ENCODE measurements at regions not wholly inside any gene's neighbourhood (a gene's known extent, or its start where the extent isn't known, plus 50 kb on each side); places are given as distances from the start of the nearest gene placed in this dataset.
"Not testable (repeated sequence)": the region's sequence is repeated elsewhere in the genome, so short reads cannot be mapped to it uniquely, and the experiment has no call there.

DNA sequence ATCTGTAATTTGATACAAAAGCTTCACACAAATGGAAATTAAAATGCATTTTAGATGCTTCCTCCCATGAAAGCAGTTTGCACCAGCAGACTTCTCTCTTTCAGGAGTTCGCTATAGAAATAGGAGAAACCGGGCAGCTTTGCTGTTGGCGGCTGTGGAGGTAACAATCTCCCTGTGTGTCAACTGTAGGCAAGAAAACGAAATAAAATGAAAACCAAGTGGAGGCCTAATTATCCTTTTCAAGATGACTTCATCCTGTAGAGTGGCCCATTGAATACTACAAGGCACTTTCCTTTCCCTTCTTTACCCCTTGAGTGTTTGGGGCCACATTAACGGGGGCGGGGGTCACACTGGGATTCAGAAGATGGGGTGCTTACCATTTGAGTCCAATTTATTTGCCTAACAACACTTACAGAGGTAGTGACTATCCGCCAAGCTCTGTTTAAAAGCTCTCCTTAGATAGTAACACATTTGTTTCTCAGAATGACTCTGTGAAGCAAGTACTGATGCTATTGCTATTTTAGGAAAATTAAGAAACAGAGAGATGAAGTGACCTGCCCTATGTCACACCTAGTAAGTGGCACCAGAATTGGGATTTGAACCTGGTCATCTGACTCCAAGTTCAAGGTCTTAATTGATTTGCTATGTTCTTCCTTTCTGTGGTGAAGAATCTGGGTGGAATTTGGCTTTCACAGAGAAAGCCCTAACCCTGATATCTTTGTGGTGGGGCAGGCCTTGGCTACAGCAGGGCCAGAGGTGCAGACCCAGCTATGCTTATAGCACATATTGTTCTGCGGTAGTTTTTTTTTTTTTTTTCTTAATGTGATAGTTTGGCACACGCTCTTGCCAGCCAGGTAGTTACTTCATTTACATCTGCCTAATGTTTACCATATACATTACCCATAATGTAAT is 125.5 kb upstream of the MPHOSPH6 start:
- Mint-ChIP-seq H3K4me3 (no peak overlapping the region), H3K4me1 (ENCODE audit: low read depth) (no peaks in the 10 kb centered on the region), H3K9me3 (no peaks in the 10 kb centered on the region), H3K27ac (no peak overlapping the region), H3K27me3 (ENCODE audit: insufficient read depth) (no peaks in the 10 kb centered on the region), H3K36me3 (ENCODE audit: low read depth) (no peaks in the 10 kb centered on the region)
- no peak for DNase-seq (ENCODE audit: low spot score)
- intact Hi-C loops (cut with micrococcal nuclease), result no loop called here

GRCh38 chr16:82293671-82294070 is 123.6 kb upstream of the MPHOSPH6 start:
- Mint-ChIP-seq H3K4me1 (ENCODE audit: low read depth) (no peaks in the 10 kb centered on the region), H3K27me3 (ENCODE audit: insufficient read depth) (no peaks in the 10 kb centered on the region), H3K4me3 (no peak overlapping the region), H3K36me3 (ENCODE audit: low read depth) (no peaks in the 10 kb centered on the region), H3K9me3 (no peaks in the 10 kb centered on the region), H3K27ac (no peak overlapping the region)
- no peak for DNase-seq (ENCODE audit: low spot score)
- intact Hi-C loops (cut with micrococcal nuclease), result no loop called here

DNA sequence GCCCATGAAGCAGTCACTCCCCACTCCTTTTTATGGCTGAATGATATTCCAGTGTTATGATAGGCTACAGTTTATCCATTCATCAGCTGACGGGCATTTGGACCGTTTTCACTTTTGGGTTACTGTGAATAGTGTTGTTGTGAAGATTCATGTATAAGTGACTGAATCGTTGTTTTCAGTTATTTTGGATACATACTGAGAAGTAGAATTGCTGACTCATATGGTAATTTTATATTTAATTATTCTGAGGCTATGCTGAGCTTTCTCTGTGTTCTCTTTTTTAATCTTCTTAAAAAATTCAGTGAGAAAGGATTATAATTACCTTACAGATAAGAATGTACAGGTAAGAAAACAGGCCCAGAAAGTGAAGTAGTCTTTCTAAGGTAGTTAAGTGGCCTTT is 117.9 kb upstream of the MPHOSPH6 start:
- Mint-ChIP-seq H3K27ac (no peak overlapping the region), H3K4me1 (ENCODE audit: low read depth) (no peaks in the 10 kb centered on the region), H3K9me3 (no peaks in the 10 kb centered on the region), H3K36me3 (ENCODE audit: low read depth) (no peaks in the 10 kb centered on the region), H3K4me3 (no peak overlapping the region), H3K27me3 (ENCODE audit: insufficient read depth) (no peaks in the 10 kb centered on the region)
- intact Hi-C loops (cut with micrococcal nuclease), result no loop called here
- no peak for DNase-seq (ENCODE audit: low spot score)

DNA sequence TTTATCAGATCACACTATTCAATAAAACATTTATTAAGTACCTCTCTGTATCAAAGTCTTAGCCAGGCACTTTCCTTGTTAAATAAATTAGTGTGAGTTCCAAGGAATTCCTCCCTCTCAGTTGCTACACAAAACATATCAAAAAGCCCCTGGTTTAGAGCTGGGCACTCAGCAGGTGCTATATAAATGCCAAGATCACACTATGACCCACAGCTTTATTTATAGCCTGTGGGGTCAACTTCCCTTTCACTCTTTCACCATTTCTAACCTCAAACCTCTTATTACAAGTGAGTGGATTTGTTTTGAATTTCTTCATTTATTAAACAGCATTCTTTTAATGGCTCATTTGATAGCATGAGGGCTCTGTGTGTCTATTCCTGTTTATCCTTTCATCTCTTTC is 112.6 kb upstream of the MPHOSPH6 start:
- Mint-ChIP-seq H3K27ac (no peak overlapping the region), H3K9me3 (no peaks in the 10 kb centered on the region), H3K4me3 (no peak overlapping the region), H3K27me3 (ENCODE audit: insufficient read depth) (peaks cover 2% of the 10 kb centered on the region), H3K4me1 (ENCODE audit: low read depth) (no peaks in the 10 kb centered on the region), H3K36me3 (ENCODE audit: low read depth) (no peaks in the 10 kb centered on the region)
- intact Hi-C loops (cut with micrococcal nuclease), result no loop called here
- no peak for DNase-seq (ENCODE audit: low spot score)

GRCh38 chr16:82281544-82281943 is 111.5 kb upstream of the MPHOSPH6 start:
- intact Hi-C loops (cut with micrococcal nuclease), result no loop called here
- Mint-ChIP-seq H3K4me1 (ENCODE audit: low read depth) (no peaks in the 10 kb centered on the region), H3K4me3 (no peak overlapping the region), H3K36me3 (ENCODE audit: low read depth) (no peaks in the 10 kb centered on the region), H3K27ac (no peak overlapping the region), H3K9me3 (no peaks in the 10 kb centered on the region), H3K27me3 (ENCODE audit: insufficient read depth) (peaks cover 2% of the 10 kb centered on the region)
- no peak for DNase-seq (ENCODE audit: low spot score)

DNA sequence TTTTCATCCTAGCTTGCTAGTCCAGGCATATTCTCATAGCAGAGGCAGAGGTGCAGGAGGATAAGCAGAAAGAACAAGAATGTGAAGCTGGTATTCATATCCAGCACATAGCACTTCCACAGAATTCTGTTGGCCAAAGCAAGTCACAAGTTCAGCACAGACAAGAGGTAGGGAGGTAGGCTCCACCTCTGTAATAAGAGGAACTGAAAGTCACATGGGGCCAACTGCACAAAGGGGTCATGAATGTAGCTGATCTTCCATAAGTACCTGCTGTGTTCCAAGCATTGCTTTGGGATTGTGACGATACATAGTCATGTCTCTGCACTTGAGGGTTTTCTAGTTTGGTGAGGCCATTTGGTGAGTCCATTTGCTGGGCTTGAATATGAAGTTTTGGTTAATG is 110.8 kb upstream of the MPHOSPH6 start:
- Mint-ChIP-seq H3K4me1 (ENCODE audit: low read depth) (no peaks in the 10 kb centered on the region), H3K9me3 (no peaks in the 10 kb centered on the region), H3K27me3 (ENCODE audit: insufficient read depth) (peaks cover 2% of the 10 kb centered on the region), H3K27ac (no peak overlapping the region), H3K36me3 (ENCODE audit: low read depth) (no peaks in the 10 kb centered on the region), H3K4me3 (no peak overlapping the region)
- intact Hi-C loops (cut with micrococcal nuclease), result no loop called here
- no peak for DNase-seq (ENCODE audit: low spot score)

DNA sequence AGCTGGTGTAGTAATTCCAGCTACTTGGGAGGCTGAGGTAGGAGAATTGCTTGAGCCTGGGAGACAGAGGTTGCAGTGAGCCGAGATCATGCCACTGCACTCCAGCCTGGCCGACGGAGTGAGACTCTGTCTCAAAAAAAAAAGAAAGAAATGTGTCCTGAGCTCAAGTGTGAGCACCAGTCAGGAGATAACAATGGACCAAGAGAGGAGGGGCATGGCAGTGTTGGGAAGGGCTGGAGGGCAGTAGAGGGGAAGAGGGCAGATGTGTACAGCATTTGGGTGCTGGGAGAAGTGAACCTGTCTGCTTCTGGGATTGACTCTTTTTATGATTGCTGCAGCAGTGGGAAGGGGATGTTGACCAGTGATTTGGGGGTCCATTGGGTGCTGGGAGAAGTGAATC is 105.3 kb upstream of the MPHOSPH6 start:
- intact Hi-C loops (cut with micrococcal nuclease); H3K4me3 Mint-ChIP-seq; H3K36me3 Mint-ChIP-seq (ENCODE audit: low read depth); H3K4me1 Mint-ChIP-seq (ENCODE audit: low read depth); H3K27ac Mint-ChIP-seq; H3K9me3 Mint-ChIP-seq; DNase-seq (ENCODE audit: low spot score); H3K27me3 Mint-ChIP-seq (ENCODE audit: insufficient read depth): not testable (repeated sequence)

DNA sequence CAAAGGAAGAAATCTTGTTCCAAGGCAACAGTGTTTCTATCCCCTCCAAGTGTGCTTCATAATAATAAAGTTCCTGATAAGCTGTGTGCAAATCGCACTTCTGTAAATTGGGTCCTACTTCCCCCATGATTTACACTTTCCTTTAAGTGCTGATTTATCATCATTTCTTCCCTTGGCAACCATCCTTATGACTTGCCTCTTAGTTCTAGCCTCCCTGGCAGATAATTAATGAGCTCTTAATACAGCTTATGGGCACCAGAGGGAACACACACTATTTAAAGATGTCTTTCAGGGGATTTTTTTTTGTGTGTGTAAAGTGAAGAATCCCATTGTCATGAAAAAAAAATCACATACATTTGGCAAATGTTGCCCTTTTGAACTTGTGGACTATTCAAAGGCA is 101.6 kb upstream of the MPHOSPH6 start:
- Mint-ChIP-seq H3K36me3 (ENCODE audit: low read depth) (no peaks in the 10 kb centered on the region), H3K9me3 (no peaks in the 10 kb centered on the region), H3K27ac (no peak overlapping the region), H3K4me1 (ENCODE audit: low read depth) (no peaks in the 10 kb centered on the region), H3K27me3 (ENCODE audit: insufficient read depth) (no peaks in the 10 kb centered on the region), H3K4me3 (no peak overlapping the region)
- no peak for DNase-seq (ENCODE audit: low spot score)
- intact Hi-C loops (cut with micrococcal nuclease), result no loop called here

GRCh38 chr16:82267675-82268074 is 97.7 kb upstream of the MPHOSPH6 start:
- H3K36me3 Mint-ChIP-seq (ENCODE audit: low read depth); intact Hi-C loops (cut with micrococcal nuclease); H3K27me3 Mint-ChIP-seq (ENCODE audit: insufficient read depth); H3K4me1 Mint-ChIP-seq (ENCODE audit: low read depth); H3K27ac Mint-ChIP-seq; H3K9me3 Mint-ChIP-seq; DNase-seq (ENCODE audit: low spot score); H3K4me3 Mint-ChIP-seq: not testable (repeated sequence)

DNA sequence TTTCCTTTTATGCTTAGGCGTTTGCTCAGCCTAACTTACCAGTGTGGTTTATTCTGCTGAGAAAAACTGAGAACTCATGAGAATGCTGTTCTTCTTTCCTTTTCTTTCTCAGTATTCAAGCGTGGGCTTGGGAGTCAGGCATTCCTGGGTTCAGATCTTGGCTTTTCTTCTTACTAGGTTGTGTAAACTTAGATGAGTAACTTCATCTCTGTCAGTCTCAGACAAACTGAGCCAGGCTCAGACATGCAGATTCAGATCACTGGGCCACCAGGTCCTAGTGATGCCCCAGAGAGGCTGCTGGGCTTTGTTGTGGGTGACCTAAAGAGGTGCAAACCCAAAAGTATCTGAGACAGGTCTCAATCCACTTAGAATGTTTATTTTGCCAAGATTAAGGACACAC is 95.8 kb upstream of the MPHOSPH6 start:
- no peak for DNase-seq (ENCODE audit: low spot score)
- no peaks in the 10 kb centered on the region for H3K4me1 Mint-ChIP-seq (ENCODE audit: low read depth)

DNA sequence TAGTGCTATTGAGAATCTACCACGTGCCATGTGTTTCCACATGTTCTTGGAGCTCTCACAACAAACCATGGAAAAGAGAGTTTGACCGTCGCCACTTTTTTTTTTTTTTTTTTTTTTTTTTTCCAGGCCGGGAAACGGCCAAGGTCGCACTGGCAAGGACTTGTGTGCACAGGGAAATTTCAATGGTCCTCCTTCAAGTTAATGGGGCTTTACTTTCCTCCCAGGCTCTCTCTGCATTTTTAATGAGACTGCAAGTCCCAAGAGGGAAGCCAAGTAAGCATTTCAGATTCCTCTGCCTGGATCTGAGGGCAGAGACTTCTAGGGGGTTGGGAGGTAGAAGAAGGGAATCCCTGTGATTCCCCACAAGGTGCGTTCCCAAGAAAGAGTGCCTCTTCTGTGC is 94.7 kb upstream of the MPHOSPH6 start:
- H3K9me3 Mint-ChIP-seq, result peaks cover 12% of the 10 kb centered on the region

More for the DNA sequence above, 95.8 kb upstream of the MPHOSPH6 start:
- H3K27me3 Mint-ChIP-seq (ENCODE audit: insufficient read depth), result peaks cover 7% of the 10 kb centered on the region
- H3K36me3 Mint-ChIP-seq (ENCODE audit: low read depth), result no peaks in the 10 kb centered on the region
- intact Hi-C loops (cut with micrococcal nuclease), result no loop called here
- no peak overlapping the region for H3K4me3 Mint-ChIP-seq
- peaks cover 2% of the 10 kb centered on the region for H3K9me3 Mint-ChIP-seq
- no peak overlapping the region for H3K27ac Mint-ChIP-seq

DNA sequence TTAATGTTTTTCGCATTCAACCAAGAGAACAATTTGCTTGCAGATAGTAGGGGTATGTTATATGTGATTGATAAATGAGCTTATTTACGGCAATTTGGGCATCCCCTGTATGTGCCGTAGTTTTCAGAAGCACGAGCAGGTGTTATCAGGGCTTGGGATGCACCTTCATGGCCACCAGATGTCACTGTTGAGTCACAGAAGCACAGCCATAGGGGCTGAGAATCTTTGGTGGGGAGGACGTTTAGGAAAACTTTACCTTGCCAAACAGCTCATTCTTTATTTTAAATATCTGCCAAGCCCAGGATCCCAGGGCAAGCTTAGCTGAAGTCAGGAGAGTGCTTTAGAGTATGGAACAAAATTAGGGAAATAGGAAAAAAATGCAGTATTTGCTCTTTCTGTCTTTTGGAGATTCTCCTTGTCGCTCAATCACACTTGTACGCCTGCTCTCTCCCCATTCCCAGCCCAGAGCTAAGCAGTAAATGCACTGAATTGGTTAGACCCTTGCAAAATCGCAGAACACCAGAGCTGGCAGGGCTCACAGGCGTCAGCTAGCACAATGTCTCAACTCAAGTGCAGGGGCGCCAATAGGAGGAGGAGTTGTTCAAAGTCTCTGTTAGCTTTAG is 93.6 kb upstream of the MPHOSPH6 start:
- no peak overlapping the region for H3K4me3 Mint-ChIP-seq
- H3K27ac Mint-ChIP-seq, result no peak overlapping the region
- no peaks in the 10 kb centered on the region for H3K4me1 Mint-ChIP-seq (ENCODE audit: low read depth)
- H3K27me3 Mint-ChIP-seq (ENCODE audit: insufficient read depth), result peaks cover 7% of the 10 kb centered on the region
- H3K9me3 Mint-ChIP-seq, result peaks cover 14% of the 10 kb centered on the region
- peak; percentile 19 for DNase-seq (ENCODE audit: low spot score)
- intact Hi-C loops (cut with micrococcal nuclease), result loop anchor here (5.0 kb wide), 1 partner anchor 374 kb away; no protein-coding TSS in a partner anchor
- no peaks in the 10 kb centered on the region for H3K36me3 Mint-ChIP-seq (ENCODE audit: low read depth)

More for the DNA sequence above, 94.7 kb upstream of the MPHOSPH6 start:
- DNase-seq (ENCODE audit: low spot score), result no peak
- intact Hi-C loops (cut with micrococcal nuclease), result loop anchor here (5.0 kb wide), 1 partner anchor 373 kb away; no protein-coding TSS in a partner anchor
- no peaks in the 10 kb centered on the region for H3K36me3 Mint-ChIP-seq (ENCODE audit: low read depth)
- no peaks in the 10 kb centered on the region for H3K4me1 Mint-ChIP-seq (ENCODE audit: low read depth)
- H3K27me3 Mint-ChIP-seq (ENCODE audit: insufficient read depth), result peaks cover 7% of the 10 kb centered on the region
- H3K27ac Mint-ChIP-seq, result no peak overlapping the region
- H3K4me3 Mint-ChIP-seq, result no peak overlapping the region

DNA sequence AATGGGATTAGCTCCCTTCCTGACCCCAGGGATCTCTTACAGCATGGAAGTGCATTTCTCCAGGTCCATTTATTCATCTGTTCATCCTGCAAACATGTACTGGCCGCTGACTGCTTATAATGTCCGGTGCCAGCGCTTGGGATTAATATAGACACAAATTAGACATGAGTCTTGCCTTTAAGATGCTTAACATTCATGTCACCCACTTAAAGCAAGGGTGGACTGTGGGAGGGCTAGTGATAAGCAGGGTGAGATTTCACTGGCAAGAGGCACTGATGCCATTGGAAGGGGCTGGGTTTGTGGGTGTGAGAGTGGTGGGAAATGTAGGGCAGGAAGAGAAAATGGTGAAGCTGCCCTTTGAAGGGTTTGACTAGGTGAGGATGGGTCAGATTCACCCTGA is 92.2 kb upstream of the MPHOSPH6 start:
- DNase-seq (ENCODE audit: low spot score), result no peak
- Mint-ChIP-seq H3K9me3 (peaks cover 14% of the 10 kb centered on the region), H3K27me3 (ENCODE audit: insufficient read depth) (peaks cover 7% of the 10 kb centered on the region), H3K36me3 (ENCODE audit: low read depth) (no peaks in the 10 kb centered on the region), H3K4me3 (no peak overlapping the region), H3K4me1 (ENCODE audit: low read depth) (no peaks in the 10 kb centered on the region), H3K27ac (no peak overlapping the region)
- intact Hi-C loops (cut with micrococcal nuclease), result loop anchor here (5.0 kb wide), 1 partner anchor 375 kb away; no protein-coding TSS in a partner anchor

Data from activated T-helper 1 cell treated with anti-CD3 and anti-CD28 coated beads, Interleukin-12 subunit alpha, Interleukin-12 subunit beta, Interleukin-2, Interleukin-4 antibody, amounts not matched to agents 30 ng/mL and 10 ng/mL and 1 ng/mL, durations not matched to agents 14 hours and 24 hours and 36 hours (primary cell).